ENCODE measurements at regions not wholly inside any gene's neighbourhood (a gene's known extent, or its start where the extent isn't known, plus 50 kb on each side); places are given as distances from the start of the nearest gene placed in this dataset.

GRCh38 chr17:77343031-77343800 is 202.4 kb downstream of the SEC14L1 start:
- DNase-seq, result no peak

- no peak for DNase-seq
These were observed 203.3 kb downstream of the SEC14L1 start for GRCh38 chr17:77344038-77344437.

GRCh38 chr17:77345260-77345910 is 204.6 kb downstream of the SEC14L1 start:
- DNase-seq, result no peak

GRCh38 chr17:77346765-77347164 is 206.0 kb downstream of the SEC14L1 start:
- DNase-seq, result no peak

- no peak for DNase-seq
These were observed 206.8 kb downstream of the SEC14L1 start for GRCh38 chr17:77347544-77347943.

- DNase-seq, result no peak
These were observed 209.4 kb downstream of the SEC14L1 start for GRCh38 chr17:77349976-77350830.

- no peak for DNase-seq
These were observed 211.7 kb downstream of the SEC14L1 start for GRCh38 chr17:77352441-77352840.

GRCh38 chr17:77352996-77353395 is 212.2 kb downstream of the SEC14L1 start:
- DNase-seq, result no peak

- DNase-seq, result no peak
These were observed 213.1 kb downstream of the SEC14L1 start for GRCh38 chr17:77353684-77354419.

- DNase-seq, result no peak
These were observed 213.6 kb downstream of the SEC14L1 start for GRCh38 chr17:77354420-77354669.

- DNase-seq, result no peak
These were observed 214.1 kb downstream of the SEC14L1 start for GRCh38 chr17:77354670-77355455.

GRCh38 chr17:77356109-77356689 is 215.4 kb downstream of the SEC14L1 start:
- DNase-seq, result no peak

GRCh38 chr17:77356690-77357201 is 216.0 kb downstream of the SEC14L1 start:
- DNase-seq, result no peak

- DNase-seq, result no peak
These were observed 218.0 kb downstream of the SEC14L1 start for GRCh38 chr17:77358801-77359200.

GRCh38 chr17:77359236-77359635 is 218.5 kb downstream of the SEC14L1 start:
- no peak for DNase-seq

- DNase-seq, result no peak
These were observed 221.3 kb downstream of the SEC14L1 start for GRCh38 chr17:77361986-77362620.

GRCh38 chr17:77363821-77364361 is 223.1 kb downstream of the SEC14L1 start:
- DNase-seq, result no peak

- no peak for DNase-seq
These were observed 223.7 kb downstream of the SEC14L1 start for GRCh38 chr17:77364381-77364911.

- DNase-seq, result no peak
These were observed 224.3 kb downstream of the SEC14L1 start for GRCh38 chr17:77364941-77365583.

- no peak for DNase-seq
These were observed 224.9 kb downstream of the SEC14L1 start for GRCh38 chr17:77365584-77366186.
